RPMI8226 (cell line): ENCODE measurements at regions not wholly inside any gene's neighbourhood (a gene's known extent, or its start where the extent isn't known, plus 50 kb on each side); places are given as distances from the start of the nearest gene placed in this dataset.
A peak's percentile ranks its signal among the peaks of the same experiment; 100 is the strongest.
"Not testable (repeated sequence)": the region's sequence is repeated elsewhere in the genome, so short reads cannot be mapped to it uniquely, and the experiment has no call there.

Source experiments
- DNase-seq: peaks from one replicate; pipeline ENCODE4 v3.0.0-alpha.2; 2015

GRCh38 chr12:131466932-131467331 is 244.0 kb upstream of the SFSWAP start:
- no peak for DNase-seq

GRCh38 chr12:131468206-131468605 is 242.7 kb upstream of the SFSWAP start:
- no peak for DNase-seq

- not testable (repeated sequence) for DNase-seq
These were observed 240.9 kb upstream of the SFSWAP start for GRCh38 chr12:131469945-131470344.

- DNase-seq, result no peak
These were observed 239.5 kb upstream of the SFSWAP start for GRCh38 chr12:131471271-131471905.

- DNase-seq, result no peak
These were observed 238.8 kb upstream of the SFSWAP start for GRCh38 chr12:131471946-131472732.

GRCh38 chr12:131473261-131473660 is 237.6 kb upstream of the SFSWAP start:
- no peak for DNase-seq

- DNase-seq, result peak; percentile 18
These were observed 236.9 kb upstream of the SFSWAP start for GRCh38 chr12:131473741-131474709.

GRCh38 chr12:131475012-131475411 is 235.9 kb upstream of the SFSWAP start:
- DNase-seq, result not testable (repeated sequence)

GRCh38 chr12:131477613-131478012 is 233.3 kb upstream of the SFSWAP start:
- no peak for DNase-seq

- no peak for DNase-seq
These were observed 232.4 kb upstream of the SFSWAP start for GRCh38 chr12:131478468-131478867.

GRCh38 chr12:131482199-131482598 is 228.7 kb upstream of the SFSWAP start:
- no peak for DNase-seq

GRCh38 chr12:131482686-131483085 is 228.2 kb upstream of the SFSWAP start:
- DNase-seq, result no peak

GRCh38 chr12:131486451-131487230 is 224.2 kb upstream of the SFSWAP start:
- DNase-seq, result peak; percentile 22

GRCh38 chr12:131487388-131488124 is 223.3 kb upstream of the SFSWAP start:
- peak; percentile 79 for DNase-seq

GRCh38 chr12:131489718-131490117 is 221.2 kb upstream of the SFSWAP start:
- no peak for DNase-seq

- no peak for DNase-seq
These were observed 219.7 kb upstream of the SFSWAP start for GRCh38 chr12:131491155-131491554.

- no peak for DNase-seq
These were observed 218.9 kb upstream of the SFSWAP start for GRCh38 chr12:131491916-131492490.

- no peak for DNase-seq
These were observed 217.6 kb upstream of the SFSWAP start for GRCh38 chr12:131493068-131493826.

GRCh38 chr12:131494216-131494615 is 216.7 kb upstream of the SFSWAP start:
- DNase-seq, result no peak

GRCh38 chr12:131494741-131495524 is 216.0 kb upstream of the SFSWAP start:
- no peak for DNase-seq
